PC-3 (cell line): ENCODE measurements at regions not wholly inside any gene's neighbourhood (a gene's known extent, or its start where the extent isn't known, plus 50 kb on each side); places are given as distances from the start of the nearest gene placed in this dataset.

ENCODE experiments used
- CTCF ChIP-seq: fragments of 300-600 bp; sonication (generic); conservative IDR thresholded peaks from 2 replicates; pipeline ENCODE4 v1.5.1; 2017; ENCODE audit warnings: antibody characterized with exemption, low read depth, mild to moderate bottlenecking, low read length
- EZH2 ChIP-seq: fragments of 300-600 bp; sonication (generic); IDR thresholded peaks from one replicate; pipeline ENCODE4 v1.6.1; 2017; ENCODE audit warnings: antibody characterized with exemption, mild to moderate bottlenecking, low read length; ENCODE audit not compliant: unreplicated experiment

DNA sequence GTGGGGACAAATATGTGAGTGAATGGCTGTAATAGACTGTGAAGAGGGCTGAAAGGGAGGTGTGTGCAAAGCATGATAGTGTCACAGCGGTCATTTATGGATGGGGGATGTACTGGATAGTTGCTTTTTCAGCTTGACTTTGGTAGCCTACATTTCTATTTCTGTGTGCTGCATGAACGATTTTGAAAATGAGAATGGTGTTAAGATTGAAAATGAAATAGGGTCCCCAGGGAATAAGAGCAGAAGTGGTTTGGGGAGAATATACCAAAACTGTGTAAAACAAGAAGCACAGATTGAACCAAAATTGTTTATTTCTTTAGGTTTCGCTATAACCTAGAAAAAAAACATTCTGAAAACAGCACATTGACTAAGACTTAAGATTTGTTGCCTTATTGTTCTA, 58.8 kb upstream of the CLNK start:
- TF ChIP-seq CTCF (no peak), EZH2 (no peak)
